ENCODE measurements at regions not wholly inside any gene's neighbourhood (a gene's known extent, or its start where the extent isn't known, plus 50 kb on each side); places are given as distances from the start of the nearest gene placed in this dataset.
"Not testable (repeated sequence)": the region's sequence is repeated elsewhere in the genome, so short reads cannot be mapped to it uniquely, and the experiment has no call there.

DNA sequence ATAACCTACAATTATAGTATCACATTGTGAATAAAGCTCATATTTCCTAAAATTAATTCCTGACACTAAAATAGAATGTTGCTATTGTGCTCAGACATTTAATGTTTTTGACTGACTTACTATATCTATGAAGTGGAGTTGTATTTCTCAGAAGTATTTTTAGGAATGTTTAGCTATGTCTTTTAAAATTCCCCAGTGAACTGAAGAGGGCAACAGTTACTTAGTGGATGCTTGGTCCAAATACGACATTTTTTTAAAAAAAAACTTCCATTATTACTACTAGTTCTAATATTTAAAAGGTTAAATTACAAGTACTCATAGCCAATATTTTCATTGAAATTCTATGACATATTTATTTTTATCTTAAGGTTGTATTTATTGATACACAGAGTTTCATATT is 460.2 kb downstream of the COL12A1 start:
- H3K4me3 ChIP-seq (ENCODE audit: low read length), result no peak overlapping the region
- DNase-seq (ENCODE audit: low read depth, low spot score), result no peak

DNA sequence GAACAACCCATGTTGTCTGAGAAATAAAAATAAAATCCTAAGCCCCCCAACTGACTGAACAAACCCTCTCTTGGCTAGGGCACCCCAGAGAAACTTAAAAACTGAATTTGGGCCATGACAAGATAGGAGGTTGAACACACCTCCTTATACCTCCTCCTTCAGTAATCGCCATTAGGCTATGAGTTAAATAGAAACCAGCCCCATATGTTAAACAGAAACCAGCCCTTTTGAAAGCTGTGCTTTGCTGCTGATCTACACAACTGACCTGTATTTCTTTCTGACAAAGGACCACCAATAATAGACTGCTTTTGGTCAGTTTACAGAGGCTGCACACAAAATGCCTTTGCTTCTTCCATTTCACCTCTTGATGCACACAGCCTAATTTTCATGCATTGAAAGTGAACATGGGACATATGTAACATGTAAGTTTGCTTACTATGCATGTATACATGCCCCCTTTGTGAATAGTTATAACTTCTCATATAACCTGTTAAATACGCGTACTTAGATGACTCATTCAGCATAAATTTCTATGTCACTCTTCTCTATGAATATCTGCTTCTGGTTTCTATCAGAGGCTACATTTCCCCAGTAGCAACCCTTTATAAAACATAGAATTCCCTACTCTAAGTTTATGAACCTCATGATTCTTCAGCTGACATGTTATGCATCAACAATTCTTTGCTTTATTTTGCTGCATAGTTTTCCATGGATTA is 462.9 kb downstream of the COL12A1 start:
- no peak for DNase-seq (ENCODE audit: low read depth, low spot score)
- H3K4me3 ChIP-seq (ENCODE audit: low read length), result no peak overlapping the region

DNA sequence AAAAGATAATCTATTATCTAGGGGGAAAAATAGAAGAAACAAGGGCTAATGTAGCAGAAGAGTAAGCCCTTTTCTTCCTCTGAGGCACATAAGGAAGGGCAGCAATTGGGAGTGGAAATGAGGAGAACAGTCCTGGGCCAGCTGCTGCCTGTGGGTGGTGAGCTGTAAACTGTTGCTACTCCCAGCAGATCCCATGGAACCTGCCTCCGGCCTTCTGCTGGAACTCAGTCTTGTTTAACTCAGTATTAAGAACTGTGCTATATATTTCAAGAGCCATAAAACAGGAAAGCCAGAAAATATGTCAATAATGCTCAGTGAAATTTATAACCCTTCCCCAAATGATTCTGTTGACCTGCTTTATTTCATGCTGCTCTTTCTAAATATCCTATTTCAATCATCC is 464.2 kb downstream of the COL12A1 start:
- no peak for DNase-seq (ENCODE audit: low read depth, low spot score)
- no peak overlapping the region for H3K4me3 ChIP-seq (ENCODE audit: low read length)

DNA sequence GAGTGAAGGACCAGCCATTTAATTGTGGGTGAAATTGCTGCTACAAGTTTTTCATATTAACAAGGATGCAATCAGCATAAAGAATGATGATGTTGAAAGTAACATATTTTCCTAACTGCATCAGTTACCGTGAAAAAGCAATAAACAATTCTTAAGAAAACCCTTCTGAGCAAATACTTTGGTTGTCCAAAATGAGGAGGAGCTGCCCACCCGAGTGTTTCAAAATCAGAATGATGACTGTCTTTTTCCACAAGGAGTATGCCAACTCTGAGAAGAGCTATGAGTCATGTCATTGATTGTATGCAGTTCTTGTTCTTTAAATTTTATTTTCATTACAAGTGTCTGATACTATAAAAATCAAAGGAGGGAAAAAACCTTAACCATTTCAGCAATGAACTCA is 470.5 kb downstream of the COL12A1 start:
- DNase-seq (ENCODE audit: low read depth, low spot score), result no peak
- no peak overlapping the region for H3K4me3 ChIP-seq (ENCODE audit: low read length)

DNA sequence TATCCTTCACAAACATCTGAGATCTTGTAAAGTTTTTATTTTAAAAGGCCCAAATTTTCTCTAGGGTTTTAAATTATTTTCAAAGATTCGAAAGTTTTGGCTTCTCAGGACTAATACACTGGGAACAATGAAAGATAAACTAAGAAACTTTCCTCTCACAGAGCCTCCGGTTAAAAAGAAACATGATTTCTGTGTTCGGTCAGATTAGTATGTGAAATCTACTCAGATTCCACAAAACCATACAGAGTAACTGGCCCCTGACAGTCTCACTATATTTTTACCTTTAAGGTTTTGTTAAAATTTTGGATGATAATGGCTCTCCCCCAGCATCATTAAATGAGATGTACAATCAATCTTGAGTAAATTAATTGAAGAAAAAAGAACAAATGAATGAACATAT is 471.0 kb downstream of the COL12A1 start:
- no peak for DNase-seq (ENCODE audit: low read depth, low spot score)
- H3K4me3 ChIP-seq (ENCODE audit: low read length), result no peak overlapping the region

DNA sequence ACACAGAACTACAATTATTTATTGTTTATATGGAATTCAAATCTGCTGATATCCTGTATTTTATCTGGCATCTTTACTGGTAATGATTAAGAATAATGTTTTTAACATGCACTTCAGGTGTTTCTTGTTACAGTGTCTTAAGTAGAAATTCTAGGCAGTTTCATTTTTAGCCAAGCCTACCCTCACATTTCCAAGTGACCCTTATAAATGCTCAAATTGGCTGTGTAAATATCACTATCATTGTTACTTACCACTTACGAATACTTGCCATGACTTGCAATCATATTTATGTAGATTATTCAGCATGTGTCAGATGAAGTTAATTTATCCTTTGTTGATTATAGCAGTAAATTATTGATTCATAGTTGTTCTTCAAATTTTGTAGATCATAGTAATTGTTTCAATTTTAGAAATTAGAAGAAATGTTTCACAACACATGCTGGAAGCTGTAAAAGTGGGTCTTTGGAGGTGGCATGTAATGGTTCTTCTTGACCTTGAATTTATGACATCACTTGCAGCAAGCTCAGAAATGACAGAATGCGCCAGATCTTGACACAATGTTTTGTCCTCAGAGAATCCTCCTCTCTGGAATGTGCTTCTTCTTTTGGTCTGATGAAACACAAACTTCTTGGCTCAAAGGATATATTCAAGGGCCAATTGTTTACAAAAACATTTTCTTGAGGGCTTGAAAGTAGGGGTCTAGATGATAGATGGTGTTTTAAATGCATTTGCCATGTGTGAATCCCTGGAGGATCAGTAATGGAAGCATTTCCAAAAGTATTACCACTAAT is 471.8 kb downstream of the COL12A1 start:
- DNase-seq (ENCODE audit: low read depth, low spot score), result no peak
- no peak overlapping the region for H3K4me3 ChIP-seq (ENCODE audit: low read length)

DNA sequence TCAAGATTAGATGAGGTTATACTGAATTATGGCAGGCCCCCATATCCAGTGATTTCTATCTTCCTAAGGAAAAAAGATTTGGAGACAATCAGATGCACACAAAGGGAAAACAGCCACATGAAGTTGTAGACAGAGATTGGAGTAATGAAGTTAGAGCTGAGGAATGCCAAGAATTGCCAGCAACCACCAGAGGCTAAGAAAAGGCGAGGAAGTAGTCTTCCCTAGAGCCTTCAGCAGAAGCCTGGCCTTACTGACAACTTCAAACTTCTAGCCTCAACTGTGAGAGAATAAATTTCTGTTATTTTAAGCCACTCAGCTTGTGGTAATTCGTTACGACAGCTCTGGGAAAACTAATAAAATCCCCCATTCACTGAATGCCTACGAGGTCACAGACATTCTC is 473.9 kb downstream of the COL12A1 start:
- DNase-seq (ENCODE audit: low read depth, low spot score), result no peak
- H3K4me3 ChIP-seq (ENCODE audit: low read length), result no peak overlapping the region

DNA sequence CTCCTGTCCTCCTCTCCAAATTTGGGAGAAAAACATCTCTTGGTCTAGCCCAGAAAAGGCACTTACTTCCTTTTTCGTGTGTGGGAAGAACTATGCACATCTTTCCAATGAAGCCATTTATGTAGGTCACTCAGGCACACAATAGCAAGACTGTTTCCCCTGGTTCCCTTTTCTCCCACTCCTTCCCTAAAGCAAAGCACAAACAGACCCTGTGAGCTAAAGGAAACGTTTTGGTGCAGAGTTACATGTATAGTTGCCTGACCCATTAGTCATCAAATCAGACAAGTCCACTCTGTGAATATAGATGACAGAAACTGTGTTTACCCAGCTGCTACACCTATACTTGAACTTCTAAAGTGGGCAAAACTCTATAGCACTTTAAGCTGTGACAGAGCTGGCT is 474.6 kb downstream of the COL12A1 start:
- no peak for DNase-seq (ENCODE audit: low read depth, low spot score)
- no peak overlapping the region for H3K4me3 ChIP-seq (ENCODE audit: low read length)

DNA sequence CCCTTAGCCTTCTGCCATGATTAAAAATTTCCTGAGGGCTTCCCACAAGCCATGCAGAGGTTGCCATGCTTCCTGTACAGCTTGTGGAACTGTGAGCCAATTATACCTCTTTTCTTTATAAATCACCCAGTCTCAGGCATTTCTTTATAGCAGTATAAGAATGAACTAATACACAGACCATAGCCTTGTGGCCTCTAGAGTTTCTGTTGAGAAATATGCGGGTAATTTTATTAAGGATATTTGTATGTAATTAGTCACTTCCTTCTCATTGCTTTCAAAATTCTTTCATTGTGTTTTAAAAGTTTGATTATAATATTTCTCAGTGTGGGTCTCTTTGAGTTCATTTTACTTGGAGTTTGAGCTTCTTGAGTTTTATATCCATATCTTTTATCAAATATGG is 484.9 kb downstream of the COL12A1 start:
- no peak overlapping the region for H3K4me3 ChIP-seq (ENCODE audit: low read length)
- DNase-seq (ENCODE audit: low read depth, low spot score), result no peak

DNA sequence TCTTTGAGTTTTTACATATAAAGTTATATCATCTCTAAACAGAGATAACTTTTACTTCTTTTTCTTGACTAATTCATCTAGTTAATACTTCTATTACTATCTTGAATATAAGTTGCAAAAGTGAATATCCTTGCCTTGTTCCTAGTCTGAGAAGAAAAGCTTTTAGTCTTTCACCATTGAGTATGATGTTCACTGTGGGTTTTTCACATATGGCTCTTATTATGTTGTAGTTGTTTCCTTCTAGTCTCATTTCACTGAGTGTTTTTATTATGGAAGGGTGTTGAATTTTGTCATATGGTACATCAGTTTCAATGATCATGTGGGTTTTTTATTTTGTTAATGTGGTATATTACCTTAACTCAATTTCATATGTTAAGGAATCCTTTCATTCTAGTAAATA is 488.3 kb downstream of the COL12A1 start:
- no peak overlapping the region for H3K4me3 ChIP-seq (ENCODE audit: low read length)
- no peak for DNase-seq (ENCODE audit: low read depth, low spot score)

DNA sequence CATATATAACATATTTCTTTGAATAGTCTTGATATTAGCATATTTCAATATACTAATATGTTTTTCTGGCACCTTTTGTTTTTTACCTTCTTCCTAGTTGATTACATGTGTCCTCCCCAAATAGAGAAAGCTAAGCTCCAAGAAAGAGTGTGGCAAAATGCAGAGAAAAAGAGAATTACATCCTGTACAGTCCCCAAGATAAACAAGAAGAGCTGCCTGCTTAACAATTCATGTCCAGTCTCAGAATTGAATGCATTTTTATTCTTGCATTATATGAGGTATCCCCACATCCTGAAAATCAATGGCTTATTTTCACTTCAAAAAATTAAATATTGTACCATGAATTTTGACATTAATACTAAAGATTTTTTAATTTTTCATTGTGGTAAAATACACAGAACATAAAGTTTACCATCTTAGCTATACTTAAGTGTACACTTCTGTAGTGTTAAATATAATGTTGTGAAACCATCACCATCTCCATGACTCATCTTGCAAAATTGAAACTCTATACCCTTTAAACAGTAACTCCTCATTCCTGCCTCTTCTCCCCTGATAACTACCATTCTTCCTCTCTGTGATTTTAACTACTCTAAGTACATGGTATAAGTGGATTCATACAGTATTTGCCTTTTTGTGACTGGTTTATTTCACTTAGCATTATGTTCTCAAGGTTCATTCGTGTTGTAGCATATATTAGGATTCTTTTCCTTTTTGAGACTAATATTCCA is 490.3 kb downstream of the COL12A1 start:
- DNase-seq (ENCODE audit: low read depth, low spot score), result no peak
- H3K4me3 ChIP-seq (ENCODE audit: low read length), result no peak overlapping the region

DNA sequence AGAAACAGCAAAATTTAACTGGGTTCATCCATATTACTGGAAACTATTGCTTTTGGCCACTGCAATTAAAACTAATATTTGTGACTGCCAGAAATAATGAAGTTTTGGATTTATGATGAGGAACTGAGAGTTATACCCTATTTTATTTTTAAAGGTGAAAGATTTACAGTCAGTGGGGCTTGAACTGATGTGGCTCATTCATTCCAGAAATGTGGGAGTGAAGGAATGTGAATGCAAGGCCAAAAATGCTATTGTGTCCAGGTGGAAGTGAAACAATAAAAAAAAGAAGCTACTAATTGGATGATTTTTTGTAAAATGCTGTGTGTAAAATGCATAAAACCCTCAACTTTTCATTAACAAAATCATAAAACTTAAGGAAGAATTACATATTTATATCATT is 491.9 kb downstream of the COL12A1 start:
- no peak for DNase-seq (ENCODE audit: low read depth, low spot score)
- H3K4me3 ChIP-seq (ENCODE audit: low read length), result no peak overlapping the region

DNA sequence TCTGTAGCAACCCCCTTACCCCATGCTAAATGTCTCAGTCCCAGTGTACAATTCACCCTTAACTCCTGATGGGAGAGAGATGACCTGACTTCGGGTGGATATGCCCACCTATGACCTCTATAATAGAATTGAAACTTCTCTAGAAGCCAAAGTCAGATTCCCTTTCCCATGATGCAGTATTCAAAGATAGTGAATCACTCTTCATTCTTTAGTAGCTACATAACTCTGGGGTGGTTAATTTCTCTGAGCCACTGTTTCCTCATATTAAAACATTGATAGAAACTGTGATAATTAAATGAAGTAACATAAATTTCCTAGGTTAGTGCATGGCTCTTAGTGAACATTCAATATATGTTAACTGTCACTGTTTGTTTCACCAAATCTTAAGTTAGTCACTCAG is 500.4 kb downstream of the COL12A1 start:
- no peak overlapping the region for H3K4me3 ChIP-seq (ENCODE audit: low read length)
- DNase-seq (ENCODE audit: low read depth, low spot score), result no peak

DNA sequence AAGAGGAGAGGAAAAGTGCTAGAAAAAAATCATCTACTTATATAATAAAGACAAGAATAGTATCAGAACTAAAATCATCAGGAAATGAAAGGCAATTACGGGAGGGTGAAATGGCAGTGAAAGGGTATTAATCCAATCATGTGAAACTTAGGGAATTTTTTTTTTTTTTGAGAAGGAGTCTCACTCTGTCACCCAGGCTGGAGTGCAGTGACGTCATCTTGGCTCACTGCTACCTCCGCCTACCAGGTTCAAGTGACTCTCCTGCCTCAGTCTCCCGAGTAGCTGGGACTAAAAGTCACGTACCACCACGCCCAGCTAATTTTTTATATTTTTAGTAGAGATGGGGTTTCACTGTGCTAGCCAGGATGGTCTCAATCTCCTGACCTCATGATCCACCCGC is 501.3 kb downstream of the COL12A1 start:
- DNase-seq (ENCODE audit: low read depth, low spot score); H3K4me3 ChIP-seq (ENCODE audit: low read length): not testable (repeated sequence)

DNA sequence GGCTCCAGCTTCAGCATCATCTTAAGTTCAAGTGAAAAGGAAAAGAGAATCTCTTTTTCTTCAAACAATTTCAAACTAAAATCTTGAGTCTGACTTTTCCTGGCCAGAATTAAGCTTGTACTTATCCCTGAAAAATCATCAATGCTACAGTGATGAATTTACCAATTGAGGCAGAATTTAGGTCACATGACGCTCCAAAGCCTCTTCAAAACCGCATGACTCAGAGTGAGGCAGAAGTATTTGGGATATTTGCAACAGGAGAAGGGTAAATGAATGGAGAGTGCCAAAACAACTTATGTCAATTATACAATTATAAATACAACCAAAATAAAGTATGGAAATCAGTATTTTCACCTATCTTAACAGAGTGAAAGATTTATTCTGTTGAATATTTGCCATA is 515.5 kb downstream of the COL12A1 start:
- no peak for DNase-seq (ENCODE audit: low read depth, low spot score)
- no peak overlapping the region for H3K4me3 ChIP-seq (ENCODE audit: low read length)

DNA sequence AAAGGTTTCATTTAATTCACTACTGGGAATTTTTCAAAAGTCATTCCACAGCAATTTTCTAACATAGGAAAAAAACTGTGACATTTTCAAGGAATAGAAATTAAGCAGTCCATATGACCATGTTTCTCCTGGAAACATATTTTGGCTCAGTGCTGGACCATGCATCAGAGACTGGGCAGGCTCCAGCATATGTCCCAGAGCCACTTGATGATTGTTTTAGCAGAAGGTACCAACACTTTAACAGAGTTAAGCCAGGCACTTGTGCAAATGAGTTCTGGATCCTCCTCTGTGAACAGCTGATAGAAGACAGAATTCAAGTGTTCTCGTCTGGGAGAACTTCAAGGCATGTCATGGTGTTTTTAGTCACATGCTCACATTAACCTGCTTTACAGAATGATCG is 516.3 kb downstream of the COL12A1 start:
- no peak overlapping the region for H3K4me3 ChIP-seq (ENCODE audit: low read length)
- no peak for DNase-seq (ENCODE audit: low read depth, low spot score)

DNA sequence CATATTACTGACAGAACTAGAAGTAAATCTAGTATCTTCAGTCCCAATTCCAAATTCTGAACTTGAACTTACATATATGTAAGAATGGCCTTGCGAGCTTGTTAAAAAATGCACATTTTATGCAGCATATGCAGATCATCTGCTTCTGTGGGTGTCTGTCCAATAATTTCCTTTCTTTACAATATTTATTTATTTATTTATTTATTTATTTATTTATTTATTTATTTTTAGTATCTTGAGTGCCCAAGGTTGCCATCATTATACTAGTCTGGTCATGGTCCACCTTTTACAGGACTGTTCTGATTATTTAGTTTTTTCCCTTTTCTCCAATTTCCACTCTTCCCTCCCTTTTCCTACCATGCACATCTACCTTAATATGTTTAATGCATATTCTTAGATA is 528.4 kb downstream of the COL12A1 start:
- no peak for DNase-seq (ENCODE audit: low read depth, low spot score)
- no peak overlapping the region for H3K4me3 ChIP-seq (ENCODE audit: low read length)

DNA sequence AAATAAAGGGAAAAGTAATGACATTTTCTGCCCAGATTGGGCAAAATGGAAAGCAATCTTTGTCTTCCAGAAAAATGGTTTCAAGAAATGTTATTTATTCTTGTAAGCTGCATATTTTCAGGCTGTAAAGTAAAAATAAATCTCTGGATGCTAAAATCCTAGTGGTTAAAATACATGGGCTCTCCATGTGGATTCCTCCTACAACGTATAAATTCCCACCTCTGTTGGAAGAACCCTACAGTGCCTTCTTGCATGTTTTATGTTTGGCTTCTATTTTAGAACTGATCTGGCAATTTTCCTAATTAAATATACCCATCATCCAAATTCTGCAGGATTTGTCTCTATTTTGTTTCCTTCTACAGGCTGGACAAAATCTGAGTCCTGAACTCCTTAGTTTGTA is 528.9 kb downstream of the COL12A1 start:
- DNase-seq (ENCODE audit: low read depth, low spot score), result no peak
- no peak overlapping the region for H3K4me3 ChIP-seq (ENCODE audit: low read length)

DNA sequence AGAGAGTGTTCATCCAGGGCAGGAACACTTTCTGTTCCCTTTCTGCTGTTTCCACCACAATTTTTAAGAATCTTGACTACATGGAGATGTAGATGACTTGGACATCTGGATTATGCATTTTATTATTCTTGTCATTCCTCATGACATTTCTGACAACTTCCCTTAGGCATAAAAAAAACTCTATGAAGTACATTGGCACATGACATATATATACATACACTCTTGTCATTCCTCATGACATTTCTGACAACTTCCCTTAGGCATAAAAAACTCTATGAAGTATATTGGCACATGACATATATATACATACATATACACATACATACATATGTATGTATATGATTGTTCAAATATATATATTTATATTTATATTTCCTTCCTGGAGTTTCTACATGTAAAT is 531.5 kb downstream of the COL12A1 start:
- DNase-seq (ENCODE audit: low read depth, low spot score), result no peak
- no peak overlapping the region for H3K4me3 ChIP-seq (ENCODE audit: low read length)

DNA sequence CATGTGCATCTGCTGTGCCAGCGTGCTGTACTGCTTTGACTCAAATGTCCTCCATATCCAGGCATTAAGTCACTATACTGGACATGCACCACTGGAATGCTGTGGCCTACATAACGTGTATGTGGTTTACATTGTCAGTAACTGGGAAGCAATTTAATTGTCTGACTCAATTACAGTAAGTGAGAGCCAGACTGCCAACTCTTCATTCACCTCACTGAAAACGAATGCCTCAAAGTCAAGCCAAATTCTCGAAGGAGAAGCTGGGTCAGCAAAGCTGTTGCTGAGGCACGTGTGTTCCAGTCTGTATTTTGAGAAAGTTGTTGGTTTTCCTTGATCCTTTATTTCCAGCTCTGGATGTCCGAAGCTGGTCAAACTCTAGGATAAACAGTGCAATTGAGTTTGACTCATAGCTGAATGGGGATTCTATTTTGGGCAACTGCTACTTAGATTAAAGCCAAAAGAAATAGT is 534.3 kb downstream of the COL12A1 start:
- no peak for DNase-seq (ENCODE audit: low read depth, low spot score)
- no peak overlapping the region for H3K4me3 ChIP-seq (ENCODE audit: low read length)
